HK-2 (cell line): ENCODE measurements at regions not wholly inside any gene's neighbourhood (a gene's known extent, or its start where the extent isn't known, plus 50 kb on each side); places are given as distances from the start of the nearest gene placed in this dataset.
"Not testable (repeated sequence)": the region's sequence is repeated elsewhere in the genome, so short reads cannot be mapped to it uniquely, and the experiment has no call there.

Experiments
- DNase-seq: peaks from one replicate; pipeline ENCODE4 v3.0.0-alpha.2; 2018; ENCODE audit not compliant: unreplicated experiment

- DNase-seq: no peak
Measured at GRCh38 chr17:54353789-54354525, 531.2 kb downstream of the KIF2B start.

DNA sequence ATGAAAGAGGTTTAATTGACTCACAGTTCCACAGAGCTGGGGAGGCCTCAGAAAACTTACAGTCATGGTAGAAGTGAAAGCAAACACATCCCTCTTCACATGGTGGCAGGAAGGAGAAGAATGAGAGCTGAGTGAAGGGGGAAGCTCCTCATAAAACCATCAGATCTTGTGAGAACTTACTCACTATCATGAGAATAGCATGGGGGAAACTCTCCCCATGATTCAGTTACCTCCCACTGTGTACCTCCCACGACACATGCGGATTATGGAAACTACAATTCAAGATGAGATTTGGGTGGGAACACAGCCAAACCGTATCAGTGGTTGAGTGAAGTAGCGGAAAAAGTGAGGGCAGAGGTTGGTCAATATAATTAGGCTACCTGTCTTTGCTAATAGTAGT is 538.3 kb downstream of the KIF2B start:
- DNase-seq: not testable (repeated sequence)

- no peak for DNase-seq
Measured at GRCh38 chr17:54368906-54369305, 531.7 kb upstream of the TOM1L1 start.

DNA sequence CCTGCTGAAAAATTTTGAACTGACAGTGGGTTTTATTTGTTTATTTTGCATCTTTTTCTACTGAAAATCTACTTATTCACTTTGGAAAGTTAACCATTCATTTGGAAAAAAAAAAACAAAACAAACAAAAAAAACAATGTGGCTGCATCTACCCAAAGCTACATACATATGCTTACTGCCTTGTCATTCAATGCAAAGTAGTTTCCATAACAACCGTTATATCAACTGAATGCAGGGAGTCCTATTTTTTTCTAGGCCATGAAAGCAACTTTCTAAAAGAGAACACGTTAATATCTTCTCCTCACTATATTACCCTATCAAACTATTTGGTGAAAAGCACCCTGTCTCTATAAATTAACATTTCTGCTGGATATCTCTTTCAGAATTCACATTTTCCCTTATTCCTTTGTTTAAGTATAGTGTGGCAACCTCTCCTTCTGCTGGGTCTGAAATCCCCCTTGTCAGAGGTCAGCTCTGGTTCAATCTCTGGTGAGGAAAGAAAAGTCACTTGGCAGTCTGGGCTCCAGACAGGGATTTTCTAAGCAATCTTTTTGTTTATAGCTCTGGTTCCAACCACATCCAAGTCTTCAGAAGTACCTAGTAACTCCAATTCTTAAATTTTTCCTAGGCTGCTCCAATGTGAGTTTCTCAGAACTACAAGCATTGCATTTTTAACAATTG is 528.4 kb upstream of the TOM1L1 start:
- DNase-seq: no peak

DNA sequence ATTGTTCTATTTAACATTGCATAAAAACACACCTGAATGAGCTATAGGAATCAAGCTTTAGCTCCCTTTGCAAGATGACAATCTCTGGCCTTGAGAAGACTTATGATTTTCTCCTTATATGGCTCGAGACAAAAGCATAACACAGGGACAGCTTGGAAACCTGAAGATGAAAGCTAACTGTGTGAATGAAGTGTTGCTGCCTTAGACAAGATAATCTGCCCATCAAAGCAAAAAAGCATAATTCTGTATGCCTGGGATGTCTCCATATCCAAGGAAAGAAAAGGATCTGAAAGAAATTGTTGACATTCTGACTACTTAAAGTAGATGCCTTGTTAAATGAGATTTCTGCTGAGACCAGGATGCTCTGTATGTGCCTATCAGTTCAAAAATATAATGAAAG is 526.7 kb upstream of the TOM1L1 start:
- no peak for DNase-seq

- not testable (repeated sequence) for DNase-seq
Measured at GRCh38 chr17:54376409-54376808, 524.2 kb upstream of the TOM1L1 start.

DNA sequence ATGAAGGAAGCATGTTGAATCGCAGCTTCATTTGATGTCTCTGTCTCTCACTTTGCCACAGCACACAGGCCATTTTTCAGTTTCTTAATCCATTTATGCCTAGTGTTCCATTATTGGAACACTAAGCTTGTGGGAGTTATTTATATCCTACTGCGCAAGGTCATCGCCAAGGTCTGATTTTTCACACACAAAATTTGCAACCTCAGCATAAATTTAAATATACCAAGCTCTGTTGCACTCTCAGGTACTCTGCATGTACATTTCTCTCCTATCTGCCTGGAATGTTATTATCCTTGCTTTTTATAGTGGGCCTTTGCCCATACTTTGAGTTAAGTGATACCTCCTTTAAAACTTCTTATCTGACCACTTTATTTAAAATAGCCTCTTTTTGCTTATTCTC is 519.2 kb upstream of the TOM1L1 start:
- DNase-seq: no peak

- DNase-seq: no peak
Measured at GRCh38 chr17:54404259-54404658, 496.4 kb upstream of the TOM1L1 start.

DNA sequence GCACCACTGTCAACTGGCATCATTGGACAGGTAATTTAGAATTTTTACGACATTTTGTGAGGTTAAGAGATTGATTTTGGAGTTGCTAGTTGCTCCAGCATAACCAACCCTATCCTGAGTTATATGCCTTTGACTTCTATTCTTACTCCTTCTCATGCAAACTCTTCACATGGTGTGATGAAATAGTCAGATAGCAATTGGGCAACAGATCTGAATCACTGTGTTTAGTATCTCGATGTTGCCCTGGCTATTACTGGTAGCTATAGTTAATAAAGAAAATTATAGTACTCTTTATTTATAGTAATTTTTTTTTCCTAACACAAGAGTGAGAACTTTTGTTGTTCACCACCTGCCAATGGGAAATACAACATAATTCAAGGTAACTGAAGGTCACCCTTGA is 494.8 kb upstream of the TOM1L1 start:
- DNase-seq: no peak

DNA sequence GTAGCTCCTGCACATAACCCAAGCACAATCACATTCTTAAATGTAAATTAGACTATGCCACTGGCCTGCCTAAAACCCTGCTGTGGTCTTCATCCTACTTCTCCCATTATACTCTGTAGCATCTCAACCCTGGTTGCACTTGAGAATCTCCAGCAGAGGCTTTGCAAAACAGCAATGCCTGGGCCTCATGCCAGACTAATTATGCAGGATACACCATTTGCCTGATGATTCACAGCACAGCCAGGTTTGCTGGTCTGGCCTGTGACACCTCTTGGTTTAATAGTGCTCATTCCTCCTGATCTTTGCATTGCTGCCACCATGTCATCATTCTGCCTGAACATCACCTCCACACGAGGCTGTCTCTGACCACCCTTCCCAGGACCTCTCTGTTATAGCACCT is 491.9 kb upstream of the TOM1L1 start:
- no peak for DNase-seq

GRCh38 chr17:54418467-54418866 is 482.2 kb upstream of the TOM1L1 start:
- DNase-seq: no peak

GRCh38 chr17:54425671-54426070 is 475.0 kb upstream of the TOM1L1 start:
- DNase-seq: no peak

- DNase-seq: no peak
Measured at GRCh38 chr17:54426296-54426886, 474.3 kb upstream of the TOM1L1 start.

- no peak for DNase-seq
Measured at GRCh38 chr17:54435966-54436365, 464.7 kb upstream of the TOM1L1 start.

DNA sequence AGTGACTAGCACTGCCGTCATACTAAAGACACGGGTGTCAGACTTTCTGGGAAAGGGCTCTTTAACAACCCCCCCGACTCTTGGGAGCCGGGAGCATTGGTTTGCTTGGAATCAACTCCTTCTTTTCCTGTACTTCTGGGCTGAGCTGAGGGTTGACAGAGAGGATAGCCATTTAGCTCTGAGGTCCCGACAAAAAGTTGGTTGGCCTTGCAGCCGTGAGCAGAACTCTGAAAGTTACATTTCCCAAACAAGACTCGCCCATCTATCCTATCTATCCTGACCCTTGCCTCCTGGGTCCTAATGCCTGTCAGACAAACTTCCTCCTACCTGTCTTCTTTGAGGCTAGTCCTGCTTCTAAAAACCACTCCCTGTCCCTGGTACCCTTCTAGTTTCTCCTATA is 460.8 kb upstream of the TOM1L1 start:
- DNase-seq: no peak

GRCh38 chr17:54451051-54451450 is 449.6 kb upstream of the TOM1L1 start:
- DNase-seq: no peak

DNA sequence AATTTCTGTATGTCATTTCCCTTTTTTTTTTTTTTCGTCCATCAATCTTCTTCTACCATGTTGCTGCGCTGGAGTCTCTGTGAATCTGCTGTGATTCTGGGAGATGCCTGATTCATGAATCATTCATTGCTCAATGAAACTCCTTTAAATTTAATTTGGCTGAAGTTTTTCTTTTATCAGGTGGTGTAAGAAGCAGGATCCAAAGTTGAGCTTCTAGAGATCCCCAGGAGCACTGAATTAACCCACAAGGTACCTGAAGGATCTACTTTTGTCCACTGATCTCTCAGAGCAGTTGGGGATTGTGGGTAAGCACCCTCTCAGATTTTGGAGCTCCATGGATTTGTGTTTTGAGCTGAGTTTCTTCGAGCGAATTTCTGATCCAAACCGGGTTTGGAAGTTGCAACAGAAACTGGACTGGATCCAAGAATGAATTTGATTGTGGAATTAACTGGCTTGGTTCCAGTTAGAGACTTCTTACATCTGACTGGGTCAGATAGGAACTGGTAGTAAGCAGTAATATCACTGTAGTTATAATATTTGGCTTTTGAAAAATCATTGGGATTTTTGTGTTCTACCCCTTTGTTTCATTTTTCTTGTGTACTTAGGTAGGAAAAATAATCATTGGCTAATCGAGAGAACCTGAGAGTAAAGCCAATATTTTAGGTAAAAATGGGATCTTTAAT is 447.8 kb upstream of the TOM1L1 start:
- DNase-seq: no peak

GRCh38 chr17:54455251-54455868 is 445.3 kb upstream of the TOM1L1 start:
- DNase-seq: no peak

- DNase-seq: not testable (repeated sequence)
Measured at GRCh38 chr17:54465443-54465842, 435.2 kb upstream of the TOM1L1 start.

GRCh38 chr17:54466875-54467274 is 433.8 kb upstream of the TOM1L1 start:
- DNase-seq: no peak

DNA sequence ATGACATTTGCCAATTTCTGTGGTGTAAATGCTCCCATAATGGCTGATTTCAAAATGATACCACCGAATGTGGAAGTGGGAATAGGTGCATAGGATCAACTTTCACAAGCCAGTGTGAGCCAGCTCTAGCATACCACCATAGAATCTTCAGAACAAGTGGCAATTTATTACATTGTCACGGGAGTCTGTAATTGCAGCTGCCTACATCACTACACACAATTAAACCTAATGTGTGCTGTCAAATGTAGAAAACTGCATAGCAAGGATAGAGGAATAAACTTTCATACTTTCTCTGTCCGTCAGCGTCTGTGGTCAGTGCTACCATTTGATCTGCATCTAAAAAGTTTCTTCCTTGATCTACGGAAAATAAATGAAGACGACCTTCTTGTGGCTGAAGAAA is 417.8 kb upstream of the TOM1L1 start:
- DNase-seq: no peak

DNA sequence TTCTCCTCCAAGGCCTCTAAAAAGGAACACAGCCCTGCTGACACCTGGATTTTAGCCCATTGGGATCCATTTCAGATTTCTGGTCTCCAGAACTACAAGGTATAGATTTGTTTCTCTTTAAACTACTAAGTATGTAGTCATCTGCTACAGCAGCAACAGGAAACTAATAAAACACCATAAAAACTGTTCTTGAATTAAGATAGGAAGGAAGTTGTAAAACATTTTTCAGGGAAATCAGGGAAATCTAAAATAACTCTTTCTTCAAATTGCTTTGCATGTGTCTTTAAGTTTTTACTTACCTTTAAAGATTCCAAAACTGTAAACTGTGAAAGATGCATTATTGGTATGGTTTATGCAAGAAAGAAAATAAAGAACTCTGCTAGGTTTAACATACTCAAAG is 407.0 kb upstream of the TOM1L1 start:
- no peak for DNase-seq
